OCI-LY3 (cell line): ENCODE measurements at regions not wholly inside any gene's neighbourhood (a gene's known extent, or its start where the extent isn't known, plus 50 kb on each side); places are given as distances from the start of the nearest gene placed in this dataset.
"Not testable (repeated sequence)": the region's sequence is repeated elsewhere in the genome, so short reads cannot be mapped to it uniquely, and the experiment has no call there.

Source experiments
- EZH2phosphoT487 ChIP-seq: fragments of 200-600 bp; shearing (Covaris generic); IDR thresholded peaks from 2 replicates; pipeline ENCODE4 v1.6.1; 2018; ENCODE audit warnings: antibody characterized with exemption, mixed run types, low read depth
- TF ChIP-seq, protein P1 (sequence below): fragments of 200-600, 300-600 bp; sonication (generic); IDR thresholded peaks from 2 replicates; pipeline ENCODE4 v1.5.1; 2014; ENCODE audit warnings: antibody characterized with exemption, low read length, low read depth

DNA sequence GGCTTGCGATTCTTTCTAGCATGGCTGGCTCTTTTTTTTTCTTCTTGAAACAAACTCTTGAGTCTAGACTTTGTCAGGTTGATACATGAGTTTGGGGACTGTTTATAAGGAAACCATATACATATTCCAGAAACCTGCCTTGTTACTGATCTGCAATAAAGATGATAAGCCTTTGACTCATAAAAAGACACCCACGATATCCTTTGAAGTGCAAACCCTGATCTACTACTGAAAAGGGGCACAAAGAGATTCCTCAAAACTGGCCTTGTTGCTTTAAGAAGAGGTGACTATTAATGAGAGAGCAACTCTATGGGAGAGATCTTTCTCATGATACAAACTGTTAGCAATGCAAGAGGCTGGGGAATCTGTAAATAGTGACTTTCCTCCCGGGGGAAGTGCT lies 247.1 kb downstream of the ANKRD30B start:
- TF ChIP-seq, protein P1, sequence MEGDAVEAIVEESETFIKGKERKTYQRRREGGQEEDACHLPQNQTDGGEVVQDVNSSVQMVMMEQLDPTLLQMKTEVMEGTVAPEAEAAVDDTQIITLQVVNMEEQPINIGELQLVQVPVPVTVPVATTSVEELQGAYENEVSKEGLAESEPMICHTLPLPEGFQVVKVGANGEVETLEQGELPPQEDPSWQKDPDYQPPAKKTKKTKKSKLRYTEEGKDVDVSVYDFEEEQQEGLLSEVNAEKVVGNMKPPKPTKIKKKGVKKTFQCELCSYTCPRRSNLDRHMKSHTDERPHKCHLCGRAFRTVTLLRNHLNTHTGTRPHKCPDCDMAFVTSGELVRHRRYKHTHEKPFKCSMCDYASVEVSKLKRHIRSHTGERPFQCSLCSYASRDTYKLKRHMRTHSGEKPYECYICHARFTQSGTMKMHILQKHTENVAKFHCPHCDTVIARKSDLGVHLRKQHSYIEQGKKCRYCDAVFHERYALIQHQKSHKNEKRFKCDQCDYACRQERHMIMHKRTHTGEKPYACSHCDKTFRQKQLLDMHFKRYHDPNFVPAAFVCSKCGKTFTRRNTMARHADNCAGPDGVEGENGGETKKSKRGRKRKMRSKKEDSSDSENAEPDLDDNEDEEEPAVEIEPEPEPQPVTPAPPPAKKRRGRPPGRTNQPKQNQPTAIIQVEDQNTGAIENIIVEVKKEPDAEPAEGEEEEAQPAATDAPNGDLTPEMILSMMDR: not testable (repeated sequence)
- not testable (repeated sequence) for TF ChIP-seq EZH2phosphoT487
